ENCODE measurements at regions not wholly inside any gene's neighbourhood (a gene's known extent, or its start where the extent isn't known, plus 50 kb on each side); places are given as distances from the start of the nearest gene placed in this dataset.

DNA sequence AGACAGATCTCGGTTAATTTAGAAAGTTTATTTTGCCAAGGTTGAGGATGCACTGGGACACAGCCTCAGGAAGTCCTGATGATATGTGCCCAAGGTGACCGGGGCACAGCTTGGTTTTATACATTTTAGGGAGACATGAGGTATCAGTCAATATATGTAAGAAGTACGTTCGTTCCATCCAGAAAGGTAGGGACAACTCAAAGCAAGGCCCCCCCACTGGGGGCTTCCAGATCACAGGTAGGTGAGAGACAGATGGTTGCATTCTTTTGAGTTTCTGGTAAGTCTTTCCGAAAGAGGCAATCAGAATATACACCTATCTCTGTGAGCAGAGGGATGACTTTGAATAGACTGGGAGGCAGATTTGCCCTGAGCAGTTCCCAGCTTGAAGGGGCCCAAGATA is 60.4 kb upstream of the VTCN1 start:
- TF ChIP-seq NCOA4 (IDR thresholded peaks at IDR 0.05; ENCODE audit: partially characterized antibody), result no peak
- no peak for TF ChIP-seq NFXL1 (CRISPR knock-in tag; IDR thresholded peaks at IDR 0.05)
- TF ChIP-seq SP1 (CRISPR knock-in tag; IDR thresholded peaks at IDR 0.05), result no peak
- no peak for TF ChIP-seq SMC3 (conservative IDR thresholded peaks at IDR 0.05; ENCODE audit: insufficient read depth, low read depth, low read length)
- no peak for TF ChIP-seq ZKSCAN3 (CRISPR knock-in tag; IDR thresholded peaks at IDR 0.05)
- TF ChIP-seq, protein P1, sequence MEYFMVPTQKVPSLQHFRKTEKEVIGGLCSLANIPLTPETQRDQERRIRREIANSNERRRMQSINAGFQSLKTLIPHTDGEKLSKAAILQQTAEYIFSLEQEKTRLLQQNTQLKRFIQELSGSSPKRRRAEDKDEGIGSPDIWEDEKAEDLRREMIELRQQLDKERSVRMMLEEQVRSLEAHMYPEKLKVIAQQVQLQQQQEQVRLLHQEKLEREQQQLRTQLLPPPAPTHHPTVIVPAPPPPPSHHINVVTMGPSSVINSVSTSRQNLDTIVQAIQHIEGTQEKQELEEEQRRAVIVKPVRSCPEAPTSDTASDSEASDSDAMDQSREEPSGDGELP (CRISPR knock-in tag; IDR thresholded peaks at IDR 0.05; ENCODE audit: borderline replicate concordance), result no peak
- no peak for TF ChIP-seq THRAP3 (IDR thresholded peaks at IDR 0.05; ENCODE audit: borderline replicate concordance)
- no peak for TF ChIP-seq MTA2 (IDR thresholded peaks at IDR 0.05; ENCODE audit: low read depth)
- no peak for TF ChIP-seq ZNF644 (tag; IDR thresholded peaks at IDR 0.05; ENCODE audit: low read depth)
- Histone ChIP-seq H3K4me3 (no peak overlapping the region), H3K4me2 (ENCODE audit: insufficient read depth, low read length) (no peak overlapping the region), H4K20me1 (replicated peaks; ENCODE audit: control insufficient read depth, insufficient read depth, low read length) (no peaks in the 10 kb centered on the region; the same call in 1 of the 2 replicates), H3K9me1 (ENCODE audit: control insufficient read depth, insufficient read depth, low read length) (no peaks in the 10 kb centered on the region), H3K4me1 (replicated peaks in 1 of 2; ENCODE audit: control insufficient read depth in 2 of 2, insufficient read depth in 2 of 2, low read length in 2 of 2) (no peaks in the 10 kb centered on the region; a peak in 1 of 5 replicates), H3K79me2 (ENCODE audit: control insufficient read depth, insufficient read depth, low read length) (no peaks in the 10 kb centered on the region), H3K9ac (ENCODE audit: insufficient read depth in 1 of 2, low read depth in 2 of 2, low read length in 2 of 2) (no peak overlapping the region), H2AFZ (ENCODE audit: low read depth, low read length) (no peak overlapping the region), H3K27ac (ENCODE audit: extremely low read depth, low read depth, low read length) (no peak overlapping the region), H3K9me3 (replicated peaks; ENCODE audit: control insufficient read depth, insufficient read depth, low read depth, low read length) (no peaks in the 10 kb centered on the region), H3K27me3 (ENCODE audit: control insufficient read depth in 2 of 2, insufficient read depth in 2 of 2, low read length in 2 of 2) (peaks cover 4 to 8% of the 10 kb centered on the region in 2 experiments; a peak in 4 of 5 replicates), H3K36me3 (ENCODE audit: control insufficient read depth, insufficient read depth, low read length) (no peaks in the 10 kb centered on the region)
- no peak for FAIRE-seq
- intact Hi-C loops (cut with micrococcal nuclease), result no loop called here
- CTCF ChIA-PET (ENCODE audit: low intra/inter-chr PET ratio), result no interaction called here
- POLR2A ChIA-PET, result no interaction called here
- no TSS peak for BruUV-seq (replicated peaks)
- 1% methylated on average over 5 of the region's 5 CpGs for whole genome bisulfite sequencing (ENCODE audit: insufficient coverage, low coverage, missing lambda C conversion rate)
- no peak for ATAC-seq
- in situ Hi-C loops (cut with MboI), result no loop called here
- no peak for DNase-seq (ENCODE audit: extremely low read depth in 1 of 4, low spot score in 3 of 4)

Measured in K562 (cell line).